ENCODE measurements at regions not wholly inside any gene's neighbourhood (a gene's known extent, or its start where the extent isn't known, plus 50 kb on each side); places are given as distances from the start of the nearest gene placed in this dataset.

GRCh38 chr4:34939073-34939472 is 1305.2 kb downstream of the ARAP2 start:
- no peak for DNase-seq

GRCh38 chr4:34943741-34944386 is 1300.5 kb downstream of the ARAP2 start:
- no peak for DNase-seq

- no peak for DNase-seq
Measured at GRCh38 chr4:34950926-34951325, 1293.4 kb downstream of the ARAP2 start.

- DNase-seq, result no peak
Measured at GRCh38 chr4:34953145-34953799, 1291.0 kb downstream of the ARAP2 start.

- DNase-seq, result no peak
Measured at GRCh38 chr4:34964613-34965012, 1279.7 kb downstream of the ARAP2 start.

GRCh38 chr4:34972189-34972588 is 1272.1 kb downstream of the ARAP2 start:
- no peak for DNase-seq

- DNase-seq, result no peak
Measured at GRCh38 chr4:34973650-34974312, 1270.5 kb downstream of the ARAP2 start.

GRCh38 chr4:34974313-34974680 is 1270.0 kb downstream of the ARAP2 start:
- DNase-seq, result no peak

- peak; percentile 46 for DNase-seq
Measured at GRCh38 chr4:35021222-35021621, 1223.1 kb downstream of the ARAP2 start.

- DNase-seq, result no peak
Measured at GRCh38 chr4:35025152-35025834, 1219.0 kb downstream of the ARAP2 start.

- no peak for DNase-seq
Measured at GRCh38 chr4:35038079-35038805, 1206.1 kb downstream of the ARAP2 start.

GRCh38 chr4:35038845-35039244 is 1205.5 kb downstream of the ARAP2 start:
- no peak for DNase-seq

- DNase-seq, result no peak
Measured at GRCh38 chr4:35052546-35052945, 1191.8 kb downstream of the ARAP2 start.

GRCh38 chr4:35063031-35063570 is 1181.2 kb downstream of the ARAP2 start:
- no peak for DNase-seq

- no peak for DNase-seq
Measured at GRCh38 chr4:35066406-35066805, 1177.9 kb downstream of the ARAP2 start.

- no peak for DNase-seq
Measured at GRCh38 chr4:35080799-35081198, 1163.5 kb downstream of the ARAP2 start.

- DNase-seq, result no peak
Measured at GRCh38 chr4:35087218-35087617, 1157.1 kb downstream of the ARAP2 start.

GRCh38 chr4:35100932-35101331 is 1143.4 kb downstream of the ARAP2 start:
- DNase-seq, result no peak

GRCh38 chr4:35102066-35102465 is 1142.2 kb downstream of the ARAP2 start:
- DNase-seq, result no peak

- DNase-seq, result no peak
Measured at GRCh38 chr4:35105486-35105885, 1138.8 kb downstream of the ARAP2 start.

GRCh38 chr4:35106091-35106734 is 1138.1 kb downstream of the ARAP2 start:
- DNase-seq, result no peak

GRCh38 chr4:35124106-35124505 is 1120.2 kb downstream of the ARAP2 start:
- peak; percentile 2 for DNase-seq

Data from EL (cell line).